ENCODE measurements at regions not wholly inside any gene's neighbourhood (a gene's known extent, or its start where the extent isn't known, plus 50 kb on each side); places are given as distances from the start of the nearest gene placed in this dataset.
A peak's percentile ranks its signal among the peaks of the same experiment; 100 is the strongest.
"Not testable (repeated sequence)": the region's sequence is repeated elsewhere in the genome, so short reads cannot be mapped to it uniquely, and the experiment has no call there.

DNA sequence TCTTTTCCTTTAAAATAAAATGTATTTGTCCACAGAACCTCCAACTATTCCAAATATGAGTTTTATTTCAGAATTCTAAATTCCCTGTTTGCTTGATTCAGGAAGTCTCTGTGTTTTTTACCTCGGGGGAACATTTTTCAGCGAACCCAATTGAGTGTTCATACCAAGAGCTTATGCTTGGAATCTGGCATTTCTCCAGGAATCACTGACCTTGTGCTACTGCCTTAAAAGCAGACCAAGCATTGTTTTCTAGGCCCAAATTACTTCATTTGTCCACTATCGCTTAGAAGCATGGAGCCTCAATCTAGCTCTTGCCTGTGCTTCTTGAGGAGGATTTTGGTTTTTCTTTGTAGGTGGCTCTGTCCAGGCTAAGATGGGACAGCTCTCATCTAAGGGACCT is 59.4 kb downstream of the EBLN1 start:
- no peak for DNase-seq

GRCh38 chr10:22156750-22157149 is 61.1 kb downstream of the EBLN1 start:
- no peak for DNase-seq

DNA sequence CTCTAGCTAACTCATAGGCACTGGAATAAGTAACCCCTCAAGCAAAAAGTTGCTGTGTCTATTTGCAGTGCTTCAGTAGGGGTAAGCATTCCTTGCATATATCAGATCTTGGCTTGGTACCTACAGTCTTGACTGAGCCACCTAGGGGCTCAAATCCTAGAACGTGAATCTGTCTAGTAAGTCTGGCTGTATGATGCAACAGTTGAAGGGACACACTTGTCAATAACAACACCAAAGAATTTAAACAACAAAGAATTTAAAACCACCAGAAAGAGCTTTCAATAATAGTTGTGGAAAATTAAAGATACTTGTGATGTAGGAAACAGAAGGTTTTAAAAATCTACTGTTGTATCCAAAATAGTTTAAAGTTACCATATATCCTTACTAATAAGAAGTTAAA is 65.4 kb downstream of the EBLN1 start:
- DNase-seq, result no peak

GRCh38 chr10:22150842-22151241 is 67.0 kb downstream of the EBLN1 start:
- no peak for DNase-seq

- DNase-seq, result no peak
Measured at GRCh38 chr10:22148961-22149360, 68.9 kb downstream of the EBLN1 start.

DNA sequence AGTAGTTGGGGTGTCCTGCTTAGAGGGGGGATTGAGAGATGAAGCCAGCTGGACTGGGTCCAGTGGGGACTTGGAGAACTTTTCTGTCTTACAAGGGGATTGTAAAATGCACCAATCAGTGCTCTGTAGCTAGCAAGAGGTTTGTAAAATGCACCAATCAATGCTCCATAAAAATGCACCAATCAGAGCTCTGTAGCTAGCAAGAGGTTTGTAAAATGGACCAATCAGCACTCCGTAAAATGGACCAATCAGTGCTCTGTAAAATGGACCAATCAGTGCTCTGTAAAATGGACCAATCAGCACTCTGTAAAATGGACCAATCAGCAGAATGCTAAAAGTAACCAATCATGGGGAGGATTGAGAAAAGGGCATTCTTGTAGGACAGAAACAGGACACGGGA is 71.9 kb downstream of the EBLN1 start:
- DNase-seq, result not testable (repeated sequence)

- no peak for DNase-seq
Measured at GRCh38 chr10:22137542-22137941, 80.3 kb downstream of the EBLN1 start.

GRCh38 chr10:22135591-22135990 is 82.2 kb downstream of the EBLN1 start:
- no peak for DNase-seq

- no peak for DNase-seq
Measured at GRCh38 chr10:22133749-22134624, 83.8 kb downstream of the EBLN1 start.

- DNase-seq, result not testable (repeated sequence)
Measured at GRCh38 chr10:22130824-22131223, 87.0 kb downstream of the EBLN1 start.

GRCh38 chr10:22129612-22130011 is 88.2 kb downstream of the EBLN1 start:
- DNase-seq, result not testable (repeated sequence)

- DNase-seq, result not testable (repeated sequence)
Measured at GRCh38 chr10:22121181-22121580, 96.6 kb downstream of the EBLN1 start.

DNA sequence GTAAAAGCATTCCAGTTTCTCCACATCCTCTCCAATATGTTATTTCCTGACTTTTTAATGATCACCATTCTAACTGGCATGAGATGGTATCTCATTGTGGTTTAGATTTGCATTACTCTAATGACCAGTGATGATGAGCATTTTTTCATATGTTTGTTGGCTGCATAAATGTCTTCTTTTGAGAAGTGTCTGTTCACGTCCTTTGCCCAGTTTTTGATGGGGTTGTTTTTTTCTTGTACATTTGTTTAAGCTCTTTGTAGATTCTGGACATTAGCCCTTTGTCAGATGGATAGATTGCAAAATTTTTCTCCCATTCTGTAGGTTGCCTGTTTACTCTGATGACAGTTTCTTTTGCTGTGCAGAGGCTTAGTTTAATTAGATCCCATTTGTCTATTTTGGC is 97.7 kb downstream of the EBLN1 start:
- not testable (repeated sequence) for DNase-seq

- DNase-seq, result not testable (repeated sequence)
Measured at GRCh38 chr10:22119575-22119974, 98.2 kb downstream of the EBLN1 start.

GRCh38 chr10:22111705-22112104 is 106.1 kb downstream of the EBLN1 start:
- DNase-seq, result no peak

DNA sequence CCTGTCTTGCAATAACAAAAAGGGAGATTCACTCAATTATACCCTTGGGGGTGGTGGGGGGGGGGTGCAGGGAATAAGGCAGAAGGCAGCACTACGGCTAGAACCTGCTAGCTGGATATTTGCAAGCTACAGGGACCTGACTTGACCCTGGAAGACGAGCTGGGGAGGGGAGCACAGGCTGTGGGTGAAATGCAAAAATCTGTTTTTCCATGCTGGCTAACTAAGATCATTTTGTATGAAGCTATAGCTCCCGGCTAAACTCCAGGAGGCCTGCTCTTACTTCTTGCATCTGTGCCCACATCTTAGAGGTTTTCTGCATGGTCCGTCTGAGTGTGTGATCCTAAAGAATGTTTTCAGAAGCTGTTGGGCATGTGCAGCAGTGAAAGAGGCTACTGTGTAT is 106.6 kb downstream of the EBLN1 start:
- no peak for DNase-seq

DNA sequence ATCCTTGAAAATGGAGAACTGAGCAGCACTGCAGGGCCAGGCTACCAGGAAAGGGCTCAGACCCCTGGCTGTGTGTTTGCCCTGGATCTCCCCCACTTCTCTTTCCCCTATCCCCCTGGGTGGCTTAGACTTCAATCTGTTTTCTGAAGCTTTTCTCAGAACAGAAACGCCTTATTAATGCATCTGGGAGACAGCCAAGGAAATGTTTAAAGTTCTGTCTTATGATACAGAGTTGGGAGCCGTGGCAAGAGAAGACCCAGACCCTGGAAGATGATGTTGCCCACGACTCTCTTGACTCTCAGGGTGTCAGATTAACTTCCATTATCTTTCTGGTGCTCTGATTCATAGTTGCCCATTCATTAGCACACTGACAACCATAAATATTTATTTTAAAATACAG is 107.1 kb downstream of the EBLN1 start:
- DNase-seq, result no peak

DNA sequence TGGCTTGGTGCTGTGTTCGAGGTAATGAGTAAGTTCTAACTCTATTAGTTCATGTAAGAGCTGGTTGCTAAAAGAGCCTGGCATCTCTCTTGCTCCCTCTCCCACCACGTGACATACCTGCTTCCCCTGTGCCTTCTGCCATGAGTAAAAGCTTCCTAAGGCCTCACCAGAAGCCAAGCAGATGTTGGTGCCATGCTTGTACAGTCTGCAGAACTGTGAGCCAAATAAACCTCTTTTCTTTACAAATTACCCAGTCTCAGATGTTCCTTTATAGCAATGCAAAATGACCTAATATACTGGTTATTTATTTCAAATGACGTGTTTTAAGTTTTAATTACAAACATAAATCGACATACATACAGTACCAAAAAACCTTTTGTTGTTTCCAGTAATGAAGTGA is 101.7 kb upstream of the DNAJC1 start:
- no peak for DNase-seq

DNA sequence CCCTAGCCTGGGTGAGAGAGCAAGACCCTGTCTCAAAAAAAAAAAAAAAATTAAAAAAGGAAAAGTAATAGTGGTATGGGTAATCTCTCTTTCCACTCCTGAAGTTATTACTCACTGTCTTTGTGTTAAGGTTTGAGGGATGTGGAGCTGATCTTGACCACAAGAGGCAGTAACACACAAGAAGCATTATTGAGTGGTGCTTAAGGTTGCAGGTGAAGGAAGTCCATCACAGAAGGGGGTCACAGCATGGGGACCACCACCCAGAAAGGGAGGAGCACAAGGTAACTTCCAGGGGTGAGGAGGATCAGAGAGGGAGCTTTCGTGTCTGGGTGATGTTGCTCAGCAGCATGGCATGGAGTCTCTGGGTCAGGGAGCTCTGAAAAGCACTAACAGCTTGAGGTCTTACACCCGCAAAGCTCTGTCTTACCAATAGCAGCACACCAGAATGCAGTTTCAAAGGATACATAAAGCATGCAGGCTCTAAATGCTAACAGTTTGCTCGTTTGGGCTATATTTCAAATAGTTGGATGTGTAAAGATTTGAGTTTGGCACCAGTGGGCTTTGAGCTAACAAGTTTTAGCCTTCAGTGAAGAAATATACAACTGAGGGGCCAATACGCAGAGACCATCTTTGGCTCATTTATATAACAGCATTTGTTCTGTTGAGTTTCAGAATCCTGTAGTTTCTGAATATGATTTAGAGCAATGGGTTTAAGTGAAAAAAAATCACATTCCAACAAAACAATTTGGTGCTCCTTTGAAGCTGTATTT is 100.4 kb upstream of the DNAJC1 start:
- peak; percentile 4 for DNase-seq

GRCh38 chr10:22097696-22098095 is 94.2 kb upstream of the DNAJC1 start:
- no peak for DNase-seq

DNA sequence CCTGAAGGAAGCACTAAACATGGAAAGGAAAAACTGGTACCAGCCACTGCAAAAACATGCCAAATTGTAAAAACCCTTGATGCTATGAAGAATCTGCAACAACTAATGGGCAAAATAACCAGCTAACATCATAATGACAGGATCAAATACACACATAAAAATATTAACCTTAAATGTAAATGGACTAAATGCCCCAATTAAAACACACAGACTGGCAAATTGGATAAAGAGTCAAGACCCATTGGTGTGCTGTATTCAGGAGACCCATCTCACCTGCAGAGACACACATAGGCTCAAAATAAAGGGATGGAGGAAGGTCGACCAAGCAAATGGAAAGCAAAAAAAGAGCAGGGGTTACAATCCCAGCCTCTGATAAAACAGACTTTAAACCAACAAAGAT is 87.7 kb upstream of the DNAJC1 start:
- not testable (repeated sequence) for DNase-seq

DNA sequence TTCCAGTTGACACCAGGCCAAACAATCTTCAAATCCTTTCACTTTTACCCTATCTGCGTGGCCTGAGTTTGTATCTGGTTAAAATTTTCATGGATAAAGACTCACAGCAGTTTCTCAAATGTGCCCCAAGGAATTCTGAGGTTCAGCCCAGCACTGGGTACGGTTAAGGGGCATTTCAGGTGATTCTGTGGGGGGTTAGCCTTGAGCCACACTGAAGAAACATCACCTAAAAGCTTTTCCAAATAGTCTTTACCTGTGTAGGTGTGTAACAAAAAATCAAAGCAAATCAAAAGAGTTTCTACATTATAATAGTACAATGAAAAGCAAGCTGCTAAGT is 83.8 kb upstream of the DNAJC1 start:
- DNase-seq, result no peak

DNA sequence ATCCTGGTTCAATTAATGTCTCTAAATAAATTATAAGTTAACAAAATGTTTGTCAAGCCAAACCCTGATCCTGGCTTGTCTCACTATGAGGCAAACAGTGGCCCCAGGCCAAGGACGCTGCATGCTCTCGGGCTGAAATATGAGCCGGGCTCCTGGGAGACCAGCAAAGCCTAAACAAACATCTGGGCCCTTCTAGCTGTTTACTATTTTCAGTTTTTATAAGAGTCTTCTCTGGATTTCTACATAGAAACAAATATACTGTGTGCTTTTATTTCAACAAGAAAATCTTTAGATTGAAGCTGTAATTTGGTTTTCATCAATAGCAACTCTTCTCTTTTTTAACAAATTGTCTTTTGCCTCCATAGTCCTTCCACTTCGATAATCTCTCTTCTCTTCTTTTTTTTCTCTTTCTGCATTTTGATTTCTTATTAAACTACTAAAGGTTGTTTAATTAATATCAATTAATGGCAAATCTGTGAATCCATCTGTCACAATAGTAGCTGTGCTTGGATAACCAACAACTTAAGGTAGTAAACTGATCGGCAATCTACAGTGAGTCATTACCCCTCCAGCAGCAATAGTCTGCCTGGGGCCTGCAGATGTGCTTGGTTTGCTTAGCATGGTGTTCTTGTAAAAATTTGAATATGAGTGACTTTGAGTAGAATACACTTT is 83.3 kb upstream of the DNAJC1 start:
- no peak for DNase-seq

DNA sequence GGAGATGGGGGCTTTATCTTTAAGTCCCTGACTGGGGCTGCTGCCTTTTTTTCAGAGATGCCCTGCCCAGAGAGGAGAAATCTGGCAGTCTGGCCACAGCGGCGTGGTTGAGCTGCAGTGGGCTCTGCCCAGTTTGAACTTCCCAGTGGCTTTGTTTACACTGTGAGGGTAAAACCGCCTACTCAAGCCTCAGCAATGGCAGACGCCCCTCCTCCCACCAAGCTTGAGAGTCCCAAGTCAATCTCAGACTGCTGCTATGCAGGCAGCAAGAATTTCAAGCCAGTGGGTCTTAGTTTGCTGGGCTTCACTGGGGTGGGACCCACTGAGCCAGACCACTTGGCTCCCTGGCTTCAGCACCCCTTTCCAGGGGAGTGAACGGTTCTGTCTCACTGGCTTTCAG is 76.4 kb upstream of the DNAJC1 start:
- not testable (repeated sequence) for DNase-seq
